ENCODE measurements at regions not wholly inside any gene's neighbourhood (a gene's known extent, or its start where the extent isn't known, plus 50 kb on each side); places are given as distances from the start of the nearest gene placed in this dataset.

DNA sequence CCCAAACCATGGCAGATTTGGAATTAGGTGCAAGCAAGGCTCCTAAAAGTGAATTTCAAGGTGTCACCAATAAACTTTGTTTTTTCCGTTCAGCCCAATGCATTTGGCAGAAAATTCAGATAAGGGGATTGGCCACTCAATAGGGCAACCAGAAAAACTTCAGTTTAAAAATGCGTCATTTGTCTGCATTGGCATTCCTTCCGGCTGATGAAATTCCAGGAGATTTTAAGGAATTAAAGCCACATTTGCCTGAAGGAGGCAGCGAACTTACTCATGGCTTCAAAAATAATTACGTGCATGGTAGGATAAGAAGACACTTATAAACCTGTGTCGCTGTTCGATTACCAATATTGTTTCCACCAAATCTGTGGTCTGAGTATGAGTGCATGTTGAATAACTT, 151.9 kb downstream of the SALL1 start:
- Histone ChIP-seq H3K4me3 (no peak overlapping the region), H3K36me3 (no peaks in the 10 kb centered on the region), H3K27me3 (no peaks in the 10 kb centered on the region), H3K27ac (no peak overlapping the region), H3K4me1 (no peaks in the 10 kb centered on the region), H3K9me3 (no peaks in the 10 kb centered on the region)
- TF ChIP-seq POLR2A (IDR thresholded peaks at IDR 0.05) (no peak), POLR2AphosphoS5 (IDR thresholded peaks at IDR 0.05; ENCODE audit: insufficient read depth in 1 of 2, low read depth in 1 of 2) (no peak)
- TF ChIP-seq, protein P1, sequence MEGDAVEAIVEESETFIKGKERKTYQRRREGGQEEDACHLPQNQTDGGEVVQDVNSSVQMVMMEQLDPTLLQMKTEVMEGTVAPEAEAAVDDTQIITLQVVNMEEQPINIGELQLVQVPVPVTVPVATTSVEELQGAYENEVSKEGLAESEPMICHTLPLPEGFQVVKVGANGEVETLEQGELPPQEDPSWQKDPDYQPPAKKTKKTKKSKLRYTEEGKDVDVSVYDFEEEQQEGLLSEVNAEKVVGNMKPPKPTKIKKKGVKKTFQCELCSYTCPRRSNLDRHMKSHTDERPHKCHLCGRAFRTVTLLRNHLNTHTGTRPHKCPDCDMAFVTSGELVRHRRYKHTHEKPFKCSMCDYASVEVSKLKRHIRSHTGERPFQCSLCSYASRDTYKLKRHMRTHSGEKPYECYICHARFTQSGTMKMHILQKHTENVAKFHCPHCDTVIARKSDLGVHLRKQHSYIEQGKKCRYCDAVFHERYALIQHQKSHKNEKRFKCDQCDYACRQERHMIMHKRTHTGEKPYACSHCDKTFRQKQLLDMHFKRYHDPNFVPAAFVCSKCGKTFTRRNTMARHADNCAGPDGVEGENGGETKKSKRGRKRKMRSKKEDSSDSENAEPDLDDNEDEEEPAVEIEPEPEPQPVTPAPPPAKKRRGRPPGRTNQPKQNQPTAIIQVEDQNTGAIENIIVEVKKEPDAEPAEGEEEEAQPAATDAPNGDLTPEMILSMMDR (IDR thresholded peaks at IDR 0.05): no peak
- intact Hi-C loops (cut with DNase I): no loop called here
- no peak for DNase-seq (ENCODE audit: extremely low spot score in 2 of 2)

DNA sequence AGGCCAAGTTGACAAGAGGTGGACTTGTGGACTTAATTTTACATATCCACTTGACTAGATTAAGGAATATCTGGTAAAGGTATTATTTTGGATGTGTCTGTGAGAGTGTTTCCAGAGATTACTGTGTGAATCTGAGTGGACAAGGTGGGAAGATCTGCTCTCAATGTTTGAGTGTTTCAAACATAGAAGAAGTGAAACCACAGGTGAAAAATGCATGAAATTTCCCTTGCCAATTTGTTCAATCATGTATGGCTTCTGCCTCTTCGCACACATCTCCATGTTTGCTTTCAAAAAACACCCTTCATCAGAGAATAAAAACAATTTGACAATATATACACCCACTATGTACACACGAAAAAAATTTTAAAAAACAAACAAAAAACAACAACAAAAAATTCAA, 152.7 kb downstream of the SALL1 start:
- H3K27me3 ChIP-seq: no peaks in the 10 kb centered on the region
- no peak for TF ChIP-seq POLR2A (IDR thresholded peaks at IDR 0.05)
- TF ChIP-seq POLR2AphosphoS5 (IDR thresholded peaks at IDR 0.05; ENCODE audit: insufficient read depth in 1 of 2, low read depth in 1 of 2): no peak
- TF ChIP-seq, protein P1 (IDR thresholded peaks at IDR 0.05): no peak

DNA sequence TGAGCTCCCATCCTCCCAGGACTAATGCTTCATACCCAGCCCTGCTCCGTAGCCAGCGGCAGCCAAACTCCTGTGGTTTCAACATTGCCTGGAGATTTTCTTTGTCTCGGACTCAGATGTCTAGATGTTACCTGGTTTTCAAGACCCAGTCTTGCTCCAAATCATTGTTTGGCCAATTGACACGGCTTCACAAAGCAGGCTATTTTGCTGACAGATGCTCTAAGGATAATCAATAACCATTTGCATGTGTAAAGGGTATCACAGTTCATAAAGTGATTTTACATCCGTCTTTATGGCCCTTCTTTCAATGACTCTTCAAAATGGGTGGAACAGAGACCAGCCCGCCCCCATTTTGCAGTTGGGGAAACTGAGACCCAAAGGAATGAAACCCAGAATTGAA, 153.4 kb downstream of the SALL1 start:
- intact Hi-C loops (cut with DNase I): no loop called here
- no peak for DNase-seq (ENCODE audit: extremely low spot score in 2 of 2)
- H3K4me1 ChIP-seq: no peaks in the 10 kb centered on the region
- H3K36me3 ChIP-seq: no peaks in the 10 kb centered on the region
- H3K9me3 ChIP-seq: no peaks in the 10 kb centered on the region
- H3K27me3 ChIP-seq: no peaks in the 10 kb centered on the region
- H3K27ac ChIP-seq: no peak overlapping the region
- no peak overlapping the region for H3K4me3 ChIP-seq
- no peak for TF ChIP-seq POLR2A (IDR thresholded peaks at IDR 0.05)
- TF ChIP-seq POLR2AphosphoS5 (IDR thresholded peaks at IDR 0.05; ENCODE audit: insufficient read depth in 1 of 2, low read depth in 1 of 2): no peak
- TF ChIP-seq, protein P1 (IDR thresholded peaks at IDR 0.05): no peak

More for the DNA sequence above, 152.7 kb downstream of the SALL1 start:
- no peak for DNase-seq (ENCODE audit: extremely low spot score in 2 of 2)
- Histone ChIP-seq H3K4me3 (no peak overlapping the region), H3K36me3 (no peaks in the 10 kb centered on the region), H3K27ac (no peak overlapping the region), H3K9me3 (no peaks in the 10 kb centered on the region), H3K4me1 (no peaks in the 10 kb centered on the region)
- intact Hi-C loops (cut with DNase I): no loop called here

DNA sequence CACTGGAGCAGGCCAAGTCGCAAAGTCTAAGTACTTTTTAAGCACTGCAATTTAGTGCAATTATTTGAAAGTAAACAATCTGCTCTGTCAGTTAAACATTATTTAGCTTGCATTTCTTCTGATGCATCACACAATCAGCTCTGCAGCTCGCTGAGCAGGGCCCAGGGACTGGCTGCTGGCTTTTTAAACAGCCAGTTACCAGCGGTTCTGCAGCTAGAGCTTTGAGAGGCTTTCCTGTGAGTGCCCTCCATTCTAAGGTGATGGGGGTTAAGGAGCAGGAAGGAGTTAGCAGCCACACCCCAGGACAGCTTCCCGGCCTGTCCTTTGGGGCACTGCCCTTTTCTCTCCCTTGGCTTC, 154.3 kb downstream of the SALL1 start:
- Histone ChIP-seq H3K27ac (no peak overlapping the region), H3K36me3 (no peaks in the 10 kb centered on the region), H3K4me1 (no peaks in the 10 kb centered on the region), H3K27me3 (no peaks in the 10 kb centered on the region), H3K4me3 (no peak overlapping the region), H3K9me3 (no peaks in the 10 kb centered on the region)
- TF ChIP-seq POLR2A (IDR thresholded peaks at IDR 0.05): no peak
- TF ChIP-seq, protein P1 (IDR thresholded peaks at IDR 0.05): no peak
- TF ChIP-seq POLR2AphosphoS5 (IDR thresholded peaks at IDR 0.05; ENCODE audit: insufficient read depth in 1 of 2, low read depth in 1 of 2): no peak
- no peak for DNase-seq (ENCODE audit: extremely low spot score in 2 of 2)
- intact Hi-C loops (cut with DNase I): no loop called here

DNA sequence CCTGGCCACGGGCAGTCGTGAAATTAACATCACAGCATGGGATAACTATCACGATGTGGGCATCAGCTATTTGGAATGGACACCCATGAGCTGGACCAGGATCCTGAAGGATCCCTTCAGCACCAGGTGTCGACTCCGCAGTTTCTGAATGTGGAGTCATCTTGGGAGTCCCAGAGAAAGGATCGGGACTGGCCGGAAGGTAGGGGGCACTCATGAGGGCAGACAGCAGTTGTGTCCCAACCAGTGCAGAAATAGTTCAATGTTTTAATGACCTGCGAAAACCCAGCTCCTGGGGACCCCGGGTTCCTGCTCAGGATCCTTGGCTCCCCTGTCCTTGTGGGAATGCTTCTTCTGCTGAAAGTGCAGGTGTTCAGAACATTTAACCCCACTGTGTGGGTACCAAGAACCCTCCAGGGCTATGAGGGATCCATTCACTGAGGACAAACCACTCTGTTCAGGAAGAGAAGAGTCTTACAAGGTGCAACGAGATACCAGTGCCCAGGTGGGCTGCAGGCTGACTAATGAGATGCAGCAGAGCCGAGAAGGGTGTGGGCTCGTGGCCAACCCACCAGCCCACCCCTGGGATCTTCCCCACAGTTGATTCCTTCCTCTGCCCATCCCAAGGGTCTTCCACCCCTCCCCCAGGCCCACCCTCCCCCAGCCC, 154.8 kb downstream of the SALL1 start:
- Histone ChIP-seq H3K27ac (no peak overlapping the region), H3K4me3 (no peak overlapping the region), H3K36me3 (no peaks in the 10 kb centered on the region), H3K27me3 (no peaks in the 10 kb centered on the region), H3K4me1 (no peaks in the 10 kb centered on the region), H3K9me3 (no peaks in the 10 kb centered on the region)
- intact Hi-C loops (cut with DNase I): no loop called here
- DNase-seq (ENCODE audit: extremely low spot score in 2 of 2): no peak
- TF ChIP-seq, protein P1 (IDR thresholded peaks at IDR 0.05): no peak
